CD8-positive, alpha-beta memory T cell (primary cell): ENCODE measurements at regions not wholly inside any gene's neighbourhood (a gene's known extent, or its start where the extent isn't known, plus 50 kb on each side); places are given as distances from the start of the nearest gene placed in this dataset.

Source experiments
- CTCF ChIA-PET: fragments of 350-600 bp; sonication (Branson Sonifier 250); formaldehyde crosslinking; loops from one replicate; lab custom pipeline; 2021; ENCODE audit warnings: antibody characterized with exemption; lab: Charles Lee
- POLR2A ChIA-PET: fragments of 350-600 bp; sonication (Branson Sonifier 250); formaldehyde crosslinking; loops from one replicate; lab custom pipeline; 2021; ENCODE audit warnings: antibody characterized with exemption; lab: Charles Lee
- DNase-seq, 5 donors: peaks; one replicate each; pipeline versions ENCODE4 v3.0.0 to v3.0.0-alpha.2; 2020 to 2022; ENCODE audit warnings: mixed read lengths in 1 of 5
- H3K27ac ChIP-seq: one replicate; pipeline ENCODE4 v1.7.0; 2013; ENCODE audit warnings: low read depth, mild to moderate bottlenecking, low read length, moderate library complexity
- H3K27me3 ChIP-seq: 2 replicates; pipeline ENCODE4 v1.7.0; 2013; ENCODE audit warnings: low read length, mild to moderate bottlenecking; ENCODE audit not compliant: insufficient read depth, poor library complexity, severe bottlenecking
- H3K36me3 ChIP-seq: 2 replicates; pipeline ENCODE4 v1.7.0; 2013; ENCODE audit warnings: mild to moderate bottlenecking, low read length, moderate library complexity; ENCODE audit not compliant: insufficient read depth
- H3K4me1 ChIP-seq: 2 replicates; pipeline ENCODE4 v1.7.0; 2013; ENCODE audit warnings: mild to moderate bottlenecking, low read length, moderate library complexity; ENCODE audit not compliant: insufficient read depth
- H3K4me3 ChIP-seq: 2 replicates; pipeline ENCODE4 v1.7.0; 2013; ENCODE audit warnings: mild to moderate bottlenecking, low read length
- H3K9me3 ChIP-seq: 2 replicates; pipeline ENCODE4 v1.7.0; 2013; ENCODE audit warnings: mild to moderate bottlenecking, low read length
- H3K27ac Mint-ChIP-seq, 8 donors: one replicate each; pipeline ENCODE4 v1.8.0; 2020 to 2021; ENCODE audit warnings: mixed read lengths in 8 of 8, mild to moderate bottlenecking in 6 of 8, inconsistent platforms in 3 of 8, moderate library complexity in 3 of 8
- H3K27me3 Mint-ChIP-seq, 2 donors: one replicate each; pipeline ENCODE4 v1.8.0; 2020 to 2021; ENCODE audit warnings: mixed read lengths in 2 of 2, mild to moderate bottlenecking in 1 of 2, moderate library complexity in 1 of 2
- H3K36me3 Mint-ChIP-seq, 3 donors: one replicate each; pipeline ENCODE4 v1.8.0; 2020 to 2021; ENCODE audit warnings: mixed read lengths in 3 of 3, inconsistent platforms in 1 of 3, mild to moderate bottlenecking in 1 of 3
- H3K4me1 Mint-ChIP-seq, 3 donors: one replicate each; pipeline ENCODE4 v1.8.0; 2020 to 2021; ENCODE audit warnings: mixed read lengths in 3 of 3, inconsistent platforms in 1 of 3, mild to moderate bottlenecking in 1 of 3
- H3K4me3 Mint-ChIP-seq, 7 donors: one replicate each; pipeline ENCODE4 v1.8.0; 2020 to 2021; ENCODE audit warnings: mixed read lengths in 7 of 7, mild to moderate bottlenecking in 6 of 7, moderate library complexity in 4 of 7, inconsistent platforms in 2 of 7
- H3K9me3 Mint-ChIP-seq, 5 donors: one replicate each; pipeline ENCODE4 v1.8.0; 2020 to 2022; ENCODE audit warnings: mixed read lengths in 5 of 5, mild to moderate bottlenecking in 3 of 5, moderate library complexity in 2 of 5, inconsistent platforms in 1 of 5

- Mint-ChIP-seq H3K27me3 (peaks cover 0 to 1% of the 10 kb centered on the region in 2 donors), H3K4me1 (peaks cover 8 to 10% (median 8%) of the 10 kb centered on the region in 3 donors), H3K9me3 (no peaks in the 10 kb centered on the region), H3K36me3 (no peaks in the 10 kb centered on the region), H3K4me3 (no peak overlapping the region), H3K27ac (no peak overlapping the region)
- H3K27me3 ChIP-seq: no peaks in the 10 kb centered on the region
- CTCF ChIA-PET: interaction anchor here (0.8 to 5.0 kb wide), 21 partner anchors 9 to 692 kb away, joined by 3 to 69 read pairs (median 8); no protein-coding TSS in a partner anchor
- no peak for DNase-seq
- no peak overlapping the region for H3K27ac ChIP-seq
- no peak overlapping the region for H3K4me3 ChIP-seq
- H3K4me1 ChIP-seq: no peaks in the 10 kb centered on the region
- no peaks in the 10 kb centered on the region for H3K9me3 ChIP-seq
- H3K36me3 ChIP-seq: no peaks in the 10 kb centered on the region
- POLR2A ChIA-PET: interaction anchor here (2.6 kb wide), 1 partner anchor 117 kb away, joined by 10 read pairs; no protein-coding TSS in a partner anchor
These were observed 430.9 kb downstream of the ETS1 start for GRCh38 chr11:128156486-128156885.

- Mint-ChIP-seq H3K36me3 (no peaks in the 10 kb centered on the region), H3K4me3 (no peak overlapping the region), H3K27me3 (peaks cover 0 to 1% of the 10 kb centered on the region in 2 donors), H3K4me1 (peaks cover 8 to 10% (median 8%) of the 10 kb centered on the region in 3 donors), H3K9me3 (no peaks in the 10 kb centered on the region), H3K27ac (no peak overlapping the region)
- no peak overlapping the region for H3K27ac ChIP-seq
- no peaks in the 10 kb centered on the region for H3K4me1 ChIP-seq
- H3K27me3 ChIP-seq: no peaks in the 10 kb centered on the region
- CTCF ChIA-PET: interaction anchor here (5.0 kb wide), 1 partner anchor 117 kb away, joined by 69 read pairs; no protein-coding TSS in a partner anchor
- DNase-seq: no peak
- no peaks in the 10 kb centered on the region for H3K9me3 ChIP-seq
- no peak overlapping the region for H3K4me3 ChIP-seq
- POLR2A ChIA-PET: no interaction called here
- no peaks in the 10 kb centered on the region for H3K36me3 ChIP-seq
These were observed 431.8 kb downstream of the ETS1 start for GRCh38 chr11:128155590-128155989.

GRCh38 chr11:128153697-128154048 is 433.7 kb downstream of the ETS1 start:
- POLR2A ChIA-PET: no interaction called here
- Histone ChIP-seq H3K4me3 (no peak overlapping the region), H3K9me3 (no peaks in the 10 kb centered on the region), H3K27ac (no peak overlapping the region), H3K4me1 (no peaks in the 10 kb centered on the region), H3K36me3 (no peaks in the 10 kb centered on the region), H3K27me3 (no peaks in the 10 kb centered on the region)
- H3K4me3 Mint-ChIP-seq: no peak overlapping the region
- H3K4me1 Mint-ChIP-seq: peaks cover 8 to 10% (median 8%) of the 10 kb centered on the region in 3 donors
- peaks cover 0 to 1% of the 10 kb centered on the region in 2 donors for H3K27me3 Mint-ChIP-seq
- peak overlapping the region in 1 of 8 donors; percentile 56 for H3K27ac Mint-ChIP-seq
- CTCF ChIA-PET: interaction anchor here (1.0 to 2.1 kb wide), 3 partner anchors 19 to 478 kb away, joined by 3 to 6 read pairs (median 3); no protein-coding TSS in a partner anchor
- no peak for DNase-seq
- no peaks in the 10 kb centered on the region for H3K36me3 Mint-ChIP-seq
- no peaks in the 10 kb centered on the region for H3K9me3 Mint-ChIP-seq

GRCh38 chr11:128152796-128153696 is 434.3 kb downstream of the ETS1 start:
- Mint-ChIP-seq H3K4me1 (peaks cover 8% of the 10 kb centered on the region in 3 donors), H3K27ac (peak overlapping the region in 2 of 8 donors; percentile 56 to 78), H3K36me3 (no peaks in the 10 kb centered on the region), H3K27me3 (peaks cover 0 to 1% of the 10 kb centered on the region in 2 donors), H3K4me3 (no peak overlapping the region), H3K9me3 (no peaks in the 10 kb centered on the region)
- Histone ChIP-seq H3K27me3 (no peaks in the 10 kb centered on the region), H3K4me1 (no peaks in the 10 kb centered on the region), H3K9me3 (no peaks in the 10 kb centered on the region), H3K27ac (no peak overlapping the region), H3K4me3 (no peak overlapping the region), H3K36me3 (no peaks in the 10 kb centered on the region)
- CTCF ChIA-PET: interaction anchor here (1.2 to 2.1 kb wide), 3 partner anchors 121 to 678 kb away, joined by 3 to 6 read pairs (median 4); no protein-coding TSS in a partner anchor
- DNase-seq: no peak
- POLR2A ChIA-PET: no interaction called here

- ChIA-PET POLR2A (no interaction called here), CTCF (interaction anchor here (1.0 to 1.9 kb wide), 5 partner anchors 11 to 679 kb away, joined by 3 to 6 read pairs (median 4); no protein-coding TSS in a partner anchor)
These were observed 435.6 kb downstream of the ETS1 start for GRCh38 chr11:128151780-128152179.

GRCh38 chr11:128151338-128151737 is 436.0 kb downstream of the ETS1 start:
- H3K36me3 Mint-ChIP-seq: no peaks in the 10 kb centered on the region
- CTCF ChIA-PET: interaction anchor here (1.0 to 1.9 kb wide), 6 partner anchors 9 to 680 kb away, joined by 3 to 6 read pairs (median 4); no protein-coding TSS in a partner anchor

More at GRCh38 chr11:128151780-128152179, 435.6 kb downstream of the ETS1 start:
- H3K27ac Mint-ChIP-seq: peak overlapping the region in 2 of 8 donors; percentile 77
- H3K27me3 Mint-ChIP-seq: peaks cover 0 to 1% of the 10 kb centered on the region in 2 donors
- DNase-seq: no peak
- Histone ChIP-seq H3K27me3 (no peaks in the 10 kb centered on the region), H3K4me3 (no peak overlapping the region), H3K4me1 (no peaks in the 10 kb centered on the region), H3K36me3 (no peaks in the 10 kb centered on the region), H3K27ac (no peak overlapping the region), H3K9me3 (no peaks in the 10 kb centered on the region)
- H3K36me3 Mint-ChIP-seq: no peaks in the 10 kb centered on the region
- no peak overlapping the region for H3K4me3 Mint-ChIP-seq
- H3K9me3 Mint-ChIP-seq: no peaks in the 10 kb centered on the region
- H3K4me1 Mint-ChIP-seq: peaks cover 0 to 6% (median 2%) of the 10 kb centered on the region in 3 donors

GRCh38 chr11:128148208-128148607 is 439.1 kb downstream of the ETS1 start:
- no peak overlapping the region for H3K4me3 Mint-ChIP-seq
- peaks cover 0 to 9% (median 2%) of the 10 kb centered on the region in 3 donors for H3K4me1 Mint-ChIP-seq
- ChIA-PET POLR2A (no interaction called here), CTCF (interaction anchor here (3.5 kb wide), 1 partner anchor 9 kb away, joined by 15 read pairs; no protein-coding TSS in a partner anchor)
- no peaks in the 10 kb centered on the region for H3K9me3 Mint-ChIP-seq
- no peaks in the 10 kb centered on the region for H3K36me3 ChIP-seq
- no peaks in the 10 kb centered on the region for H3K27me3 ChIP-seq
- no peaks in the 10 kb centered on the region for H3K36me3 Mint-ChIP-seq
- H3K9me3 ChIP-seq: no peaks in the 10 kb centered on the region
- H3K4me3 ChIP-seq: no peak overlapping the region
- H3K27ac Mint-ChIP-seq: no peak overlapping the region
- no peaks in the 10 kb centered on the region for H3K4me1 ChIP-seq
- no peak overlapping the region for H3K27ac ChIP-seq
- H3K27me3 Mint-ChIP-seq: no peaks in the 10 kb centered on the region
- no peak for DNase-seq

More at GRCh38 chr11:128151338-128151737, 436.0 kb downstream of the ETS1 start:
- Mint-ChIP-seq H3K4me3 (no peak overlapping the region), H3K9me3 (no peaks in the 10 kb centered on the region), H3K27ac (peak overlapping the region in 1 of 8 donors; percentile 28), H3K27me3 (peaks cover 0 to 1% of the 10 kb centered on the region in 2 donors), H3K4me1 (peaks cover 0 to 9% (median 2%) of the 10 kb centered on the region in 3 donors)
- H3K4me3 ChIP-seq: no peak overlapping the region
- H3K9me3 ChIP-seq: no peaks in the 10 kb centered on the region
- POLR2A ChIA-PET: interaction anchor here (0.6 kb wide), 1 partner anchor 65 kb away, joined by 3 read pairs; no protein-coding TSS in a partner anchor
- H3K27me3 ChIP-seq: no peaks in the 10 kb centered on the region
- no peak for DNase-seq
- no peaks in the 10 kb centered on the region for H3K4me1 ChIP-seq
- no peaks in the 10 kb centered on the region for H3K36me3 ChIP-seq
- no peak overlapping the region for H3K27ac ChIP-seq
